ENCODE measurements at regions not wholly inside any gene's neighbourhood (a gene's known extent, or its start where the extent isn't known, plus 50 kb on each side); places are given as distances from the start of the nearest gene placed in this dataset.

DNA sequence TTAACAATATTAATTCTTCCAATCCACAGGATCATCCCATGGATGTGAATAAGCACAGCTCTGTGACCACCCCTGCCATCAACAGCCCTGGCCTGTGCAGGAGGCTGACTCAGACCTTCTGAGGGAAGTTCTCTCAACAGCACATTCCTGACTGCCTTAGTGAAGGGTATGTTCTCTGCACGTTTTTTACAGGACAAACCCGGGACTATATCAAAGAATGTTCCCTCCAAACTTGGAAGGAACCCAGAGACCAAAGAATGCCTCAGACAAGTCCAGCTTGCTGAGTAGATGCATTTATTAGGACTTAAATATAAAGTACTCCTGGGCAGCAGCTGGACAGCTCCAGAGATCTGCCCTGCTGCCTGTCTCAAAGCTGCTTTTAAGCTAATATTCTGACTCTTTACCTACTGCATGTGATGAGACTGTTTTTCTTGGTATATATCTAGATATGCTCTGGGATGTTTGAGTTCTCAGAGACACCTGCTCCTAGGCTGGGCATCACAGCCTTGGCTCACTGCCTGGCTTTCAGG, 1127.8 kb upstream of the PRKX start:
- TF ChIP-seq POLR2A (IDR thresholded peaks at IDR 0.05) = no peak
- TF ChIP-seq, protein P1, sequence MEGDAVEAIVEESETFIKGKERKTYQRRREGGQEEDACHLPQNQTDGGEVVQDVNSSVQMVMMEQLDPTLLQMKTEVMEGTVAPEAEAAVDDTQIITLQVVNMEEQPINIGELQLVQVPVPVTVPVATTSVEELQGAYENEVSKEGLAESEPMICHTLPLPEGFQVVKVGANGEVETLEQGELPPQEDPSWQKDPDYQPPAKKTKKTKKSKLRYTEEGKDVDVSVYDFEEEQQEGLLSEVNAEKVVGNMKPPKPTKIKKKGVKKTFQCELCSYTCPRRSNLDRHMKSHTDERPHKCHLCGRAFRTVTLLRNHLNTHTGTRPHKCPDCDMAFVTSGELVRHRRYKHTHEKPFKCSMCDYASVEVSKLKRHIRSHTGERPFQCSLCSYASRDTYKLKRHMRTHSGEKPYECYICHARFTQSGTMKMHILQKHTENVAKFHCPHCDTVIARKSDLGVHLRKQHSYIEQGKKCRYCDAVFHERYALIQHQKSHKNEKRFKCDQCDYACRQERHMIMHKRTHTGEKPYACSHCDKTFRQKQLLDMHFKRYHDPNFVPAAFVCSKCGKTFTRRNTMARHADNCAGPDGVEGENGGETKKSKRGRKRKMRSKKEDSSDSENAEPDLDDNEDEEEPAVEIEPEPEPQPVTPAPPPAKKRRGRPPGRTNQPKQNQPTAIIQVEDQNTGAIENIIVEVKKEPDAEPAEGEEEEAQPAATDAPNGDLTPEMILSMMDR (IDR thresholded peaks at IDR 0.05) = no peak
- no peaks in the 10 kb centered on the region for H3K36me3 ChIP-seq
- no peak overlapping the region for H3K27ac ChIP-seq
- DNase-seq = no peak
- no peaks in the 10 kb centered on the region for H3K4me1 ChIP-seq
- H3K9me3 ChIP-seq = no peaks in the 10 kb centered on the region
- H3K4me3 ChIP-seq = no peak overlapping the region
- H3K27me3 ChIP-seq = no peaks in the 10 kb centered on the region
- intact Hi-C loops (cut with DNase I; ENCODE audit: low total_unique reads) = no loop called here

DNA sequence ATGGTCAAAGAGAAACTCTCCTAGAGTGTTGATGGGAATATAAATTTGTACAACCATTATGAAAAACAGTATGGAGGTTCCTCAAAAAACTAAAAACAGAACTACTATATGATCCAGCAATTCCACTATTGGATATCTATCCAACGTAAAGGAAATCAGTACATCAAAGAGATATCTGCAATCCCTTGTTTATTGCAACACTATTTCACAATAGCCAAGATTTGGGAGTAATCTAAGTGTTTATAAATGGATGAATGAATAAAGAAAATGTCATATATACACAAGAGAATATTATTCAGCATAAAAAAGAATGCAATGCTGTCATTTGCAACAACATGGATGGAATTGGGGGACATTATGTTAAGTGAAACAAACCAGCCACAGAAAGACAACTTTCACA, 1118.1 kb upstream of the PRKX start:
- Histone ChIP-seq H3K27me3 (no peaks in the 10 kb centered on the region), H3K36me3 (no peaks in the 10 kb centered on the region), H3K4me3 (no peak overlapping the region), H3K9me3 (no peaks in the 10 kb centered on the region), H3K4me1 (no peaks in the 10 kb centered on the region), H3K27ac (no peak overlapping the region)
- intact Hi-C loops (cut with DNase I; ENCODE audit: low total_unique reads) = no loop called here
- DNase-seq = no peak
- no peak for TF ChIP-seq POLR2A (IDR thresholded peaks at IDR 0.05)
- TF ChIP-seq, protein P1 (IDR thresholded peaks at IDR 0.05) = no peak

DNA sequence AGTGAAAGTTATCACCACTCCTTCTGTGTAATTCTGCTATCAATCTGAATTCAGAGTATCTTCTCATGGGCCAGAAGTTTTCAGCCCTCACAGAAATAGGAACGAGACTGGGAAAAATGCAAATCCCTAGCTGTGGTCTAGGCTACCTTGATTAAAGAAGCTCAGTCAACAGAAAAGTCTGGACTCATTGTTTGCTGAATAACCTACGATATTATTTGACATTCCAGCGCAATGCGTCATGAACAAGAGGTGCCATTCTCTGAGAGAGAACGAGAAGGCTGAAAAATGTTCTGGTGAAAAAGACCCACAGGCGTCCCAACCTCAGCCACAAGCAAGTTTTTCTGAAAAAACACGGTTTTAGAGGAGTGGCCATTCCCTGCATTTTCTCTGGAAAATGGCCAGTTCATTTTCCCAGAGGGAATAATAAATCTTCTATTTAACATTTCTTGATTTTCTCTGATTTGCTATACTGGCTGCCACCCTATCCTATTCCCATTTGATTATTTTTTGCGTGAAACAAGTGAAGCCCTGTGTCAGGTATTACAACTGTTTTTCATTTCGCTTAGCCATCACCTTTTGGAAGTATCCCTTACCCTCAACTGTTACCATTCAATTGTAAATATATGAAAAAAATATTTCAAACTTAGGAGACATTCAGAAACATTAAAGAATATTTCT, 1117.6 kb upstream of the PRKX start:
- intact Hi-C loops (cut with DNase I; ENCODE audit: low total_unique reads) = no loop called here
- TF ChIP-seq, protein P1 (IDR thresholded peaks at IDR 0.05) = no peak
- no peak for TF ChIP-seq POLR2A (IDR thresholded peaks at IDR 0.05)
- no peak for DNase-seq

DNA sequence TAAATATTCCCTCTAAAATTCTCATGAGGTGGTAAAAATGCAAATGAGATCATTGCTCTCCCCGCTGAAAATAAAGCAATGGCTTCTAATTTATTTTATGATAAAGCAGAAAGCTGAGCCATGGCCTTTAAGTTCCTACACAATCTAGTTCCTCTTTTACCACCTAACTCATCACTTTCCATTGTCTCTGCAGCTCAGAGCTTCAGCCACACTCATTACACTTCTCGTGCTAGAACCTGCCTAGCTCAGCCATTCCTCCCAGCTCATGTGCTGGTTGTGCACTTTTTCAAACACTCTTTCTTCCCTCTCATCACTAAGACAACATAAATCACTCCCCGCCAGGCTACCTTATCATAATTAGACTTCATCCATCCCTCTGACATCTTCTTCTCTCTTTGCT, 1112.1 kb upstream of the PRKX start:
- intact Hi-C loops (cut with DNase I; ENCODE audit: low total_unique reads) = no loop called here
- no peaks in the 10 kb centered on the region for H3K27me3 ChIP-seq
- DNase-seq = no peak
- no peaks in the 10 kb centered on the region for H3K9me3 ChIP-seq
- H3K27ac ChIP-seq = no peak overlapping the region
- no peaks in the 10 kb centered on the region for H3K36me3 ChIP-seq
- no peaks in the 10 kb centered on the region for H3K4me1 ChIP-seq
- H3K4me3 ChIP-seq = no peak overlapping the region
- no peak for TF ChIP-seq POLR2A (IDR thresholded peaks at IDR 0.05)
- TF ChIP-seq, protein P1 (IDR thresholded peaks at IDR 0.05) = no peak

More for the DNA sequence above, 1117.6 kb upstream of the PRKX start:
- no peaks in the 10 kb centered on the region for H3K27me3 ChIP-seq
- no peaks in the 10 kb centered on the region for H3K36me3 ChIP-seq
- H3K4me1 ChIP-seq = no peaks in the 10 kb centered on the region
- H3K27ac ChIP-seq = no peak overlapping the region
- H3K9me3 ChIP-seq = no peaks in the 10 kb centered on the region
- no peak overlapping the region for H3K4me3 ChIP-seq

DNA sequence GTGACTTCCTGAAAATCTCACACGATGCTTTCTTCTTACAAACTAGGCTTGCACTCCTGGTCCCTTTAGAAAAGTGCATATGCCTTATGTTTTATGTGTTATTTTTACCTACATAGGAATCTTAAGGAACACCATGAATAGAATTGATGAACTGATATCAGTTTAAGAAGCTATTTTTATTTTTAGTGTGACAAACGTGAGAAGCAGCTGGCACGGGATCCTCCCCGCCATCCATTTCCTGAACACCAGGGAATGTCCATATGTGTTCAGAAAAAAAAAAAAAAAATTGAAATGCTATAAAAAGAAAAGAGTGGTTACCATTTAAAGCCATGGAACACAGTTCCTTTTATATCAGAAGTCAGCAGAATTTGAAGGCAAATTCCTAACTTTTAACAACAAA, 1096.1 kb upstream of the PRKX start:
- H3K27me3 ChIP-seq = no peaks in the 10 kb centered on the region
- intact Hi-C loops (cut with DNase I; ENCODE audit: low total_unique reads) = no loop called here
- H3K4me3 ChIP-seq = no peak overlapping the region
- no peak for TF ChIP-seq POLR2A (IDR thresholded peaks at IDR 0.05)
- TF ChIP-seq, protein P1 (IDR thresholded peaks at IDR 0.05) = no peak
- H3K27ac ChIP-seq = no peak overlapping the region
- H3K9me3 ChIP-seq = no peaks in the 10 kb centered on the region
- H3K36me3 ChIP-seq = no peaks in the 10 kb centered on the region
- DNase-seq = no peak
- no peaks in the 10 kb centered on the region for H3K4me1 ChIP-seq

Data from uterus (tissue), 3 donors.